ENCODE measurements at regions not wholly inside any gene's neighbourhood (a gene's known extent, or its start where the extent isn't known, plus 50 kb on each side); places are given as distances from the start of the nearest gene placed in this dataset.
"Not testable (repeated sequence)": the region's sequence is repeated elsewhere in the genome, so short reads cannot be mapped to it uniquely, and the experiment has no call there.

GRCh38 chr12:105481392-105482300 is 151.2 kb downstream of the C12orf75 start:
- peak; percentile 49 for DNase-seq (ENCODE audit: low read depth, low spot score)

- no peak for DNase-seq (ENCODE audit: low read depth, low spot score)
Observed at GRCh38 chr12:105482951-105483350, 152.5 kb downstream of the C12orf75 start.

DNA sequence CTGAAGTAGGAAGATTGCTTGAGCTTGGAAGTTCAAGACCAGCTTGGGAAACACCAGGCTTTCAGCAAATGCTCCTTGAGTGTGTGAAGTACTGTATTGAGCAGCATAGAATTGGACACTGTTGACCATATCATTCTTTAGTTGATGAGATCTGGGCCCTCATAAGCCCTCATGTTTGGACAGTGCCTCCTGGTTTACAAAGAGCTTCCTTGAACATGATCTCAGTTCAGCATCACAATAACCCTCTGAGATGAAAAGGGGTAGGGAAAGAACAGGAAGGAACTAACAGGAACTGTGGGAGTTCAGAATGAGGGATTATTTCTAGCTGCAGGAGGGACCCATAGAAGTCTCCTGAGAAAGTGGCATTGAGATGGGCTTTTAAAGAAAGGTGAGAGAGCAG is 153.2 kb downstream of the C12orf75 start:
- DNase-seq (ENCODE audit: low read depth, low spot score), result no peak

DNA sequence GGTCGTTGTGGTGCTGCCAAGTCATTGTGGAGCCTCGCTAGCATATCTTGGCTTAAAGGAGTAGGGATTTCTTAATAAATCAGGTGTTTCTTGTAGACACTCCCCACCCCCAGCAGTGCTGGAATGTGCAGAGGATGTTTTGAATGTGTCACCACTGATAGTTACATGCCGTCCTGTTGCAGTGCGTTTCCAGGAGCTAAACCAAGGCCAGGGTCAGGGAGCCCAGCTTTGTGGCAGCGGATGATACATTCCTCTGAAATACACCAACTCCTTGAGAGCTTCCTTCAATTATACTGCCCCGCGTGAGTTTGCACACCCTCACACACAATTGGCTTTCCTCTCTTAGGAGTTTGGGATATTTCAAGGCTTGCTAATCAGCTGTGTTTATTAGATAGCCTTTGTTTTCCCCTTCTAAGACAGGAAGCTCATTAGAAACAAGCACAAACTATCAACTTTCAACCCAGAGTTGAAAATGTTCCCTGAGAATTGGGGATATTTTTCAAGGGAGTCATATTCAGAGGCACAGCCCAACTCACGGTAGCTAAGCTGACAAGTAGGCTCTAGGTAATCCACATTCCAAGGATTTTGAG is 154.9 kb downstream of the C12orf75 start:
- DNase-seq (ENCODE audit: low read depth, low spot score), result peak; percentile 55

DNA sequence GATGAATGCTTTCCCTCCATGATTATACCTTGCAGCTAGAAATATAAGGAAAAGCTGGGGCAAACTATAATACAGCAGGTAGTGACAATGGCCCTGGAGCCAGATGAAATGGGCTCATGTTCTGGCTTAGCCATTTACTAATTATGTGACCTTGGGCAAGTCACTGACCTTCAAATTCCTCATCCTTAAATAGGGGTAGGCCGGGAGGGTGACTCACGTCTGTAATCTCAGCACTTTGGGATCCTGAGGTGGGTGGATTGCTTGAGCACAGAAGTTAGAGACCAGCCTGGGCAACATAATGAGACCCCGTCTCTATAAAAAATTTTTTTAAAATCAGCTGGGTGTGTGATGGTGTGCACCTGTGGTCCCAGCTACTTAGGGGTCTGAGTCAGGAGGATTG is 155.4 kb downstream of the C12orf75 start:
- no peak for DNase-seq (ENCODE audit: low read depth, low spot score)

DNA sequence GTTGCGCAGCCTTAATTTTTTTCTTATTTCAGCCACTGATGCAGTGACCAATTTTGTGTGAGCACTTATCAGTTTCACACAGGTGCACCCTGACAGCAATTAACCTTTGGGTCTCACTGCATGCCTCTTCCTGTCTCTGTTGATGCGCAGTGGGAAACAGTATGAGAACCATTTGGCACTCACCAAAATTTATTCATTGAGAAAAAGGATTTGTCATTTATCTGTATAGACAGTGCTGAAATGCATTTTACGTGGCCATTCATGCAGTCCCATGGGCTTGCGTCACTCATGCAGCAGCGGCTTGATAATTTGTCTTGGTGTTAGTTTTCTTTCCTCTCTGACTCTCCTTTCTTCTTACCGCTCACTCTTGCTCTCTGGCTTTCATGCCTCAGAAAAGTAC is 157.5 kb downstream of the C12orf75 start:
- DNase-seq (ENCODE audit: low read depth, low spot score), result peak; percentile 20

DNA sequence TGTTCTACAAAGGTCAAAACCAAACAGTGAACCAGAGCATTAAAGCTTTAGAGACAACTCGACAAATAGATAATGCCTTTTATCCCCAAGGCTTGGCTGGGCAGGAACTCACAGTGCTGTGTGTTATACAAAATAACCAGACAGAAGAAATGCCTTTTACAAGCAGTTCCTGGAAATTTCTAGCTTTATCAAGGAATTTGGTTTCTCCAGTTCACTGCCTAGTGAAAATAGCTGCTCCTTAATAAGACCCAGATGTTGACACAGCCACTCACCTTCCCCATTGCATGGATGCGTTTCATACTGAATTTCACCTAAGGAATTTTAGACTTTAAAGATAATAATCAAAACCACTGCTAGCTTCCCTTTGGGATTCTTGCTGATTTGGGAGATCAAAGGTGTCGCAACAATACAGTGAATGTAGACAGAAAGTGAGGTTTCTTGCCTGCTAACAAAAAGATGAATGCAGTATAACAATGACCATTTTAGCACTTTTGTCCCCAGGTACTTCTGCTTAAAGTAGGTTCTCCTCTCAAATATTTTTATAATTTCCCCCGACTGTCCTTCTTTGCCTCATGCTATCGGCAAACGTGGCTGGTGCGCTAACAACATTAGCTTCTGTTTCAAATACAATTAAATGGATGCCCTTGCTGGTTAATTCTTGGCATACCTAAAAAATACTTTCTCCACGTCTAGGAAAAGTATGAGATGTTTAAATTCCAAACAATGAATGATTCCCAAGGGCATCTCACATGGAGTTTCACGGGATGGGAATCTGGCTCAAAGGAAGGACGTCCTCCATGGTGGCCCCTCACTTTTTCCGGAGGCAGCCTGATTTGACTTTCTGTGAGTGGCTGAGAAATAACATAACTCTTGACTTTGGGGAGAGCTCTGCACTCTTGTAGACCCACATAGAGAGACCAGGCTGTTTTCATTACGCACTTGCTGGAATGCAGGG is 162.4 kb downstream of the C12orf75 start:
- DNase-seq (ENCODE audit: low read depth, low spot score), result peak; percentile 73

DNA sequence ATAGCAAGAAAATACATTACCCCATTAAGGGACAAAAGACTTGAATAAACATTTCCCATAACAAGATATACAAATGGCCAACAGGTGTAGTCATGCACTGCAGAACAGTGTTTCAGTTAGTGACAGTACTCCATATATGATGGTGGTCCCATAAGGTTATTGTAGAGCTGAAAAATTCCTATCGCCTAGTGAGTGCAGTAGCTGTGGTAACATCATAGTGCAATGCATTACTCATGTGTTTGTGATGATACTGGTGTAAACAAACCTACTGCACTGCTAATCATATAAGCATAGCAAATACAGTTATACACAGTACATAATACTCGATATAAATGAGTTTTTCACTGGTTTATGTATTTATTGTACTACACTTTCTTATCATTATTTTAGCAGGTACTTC is 168.7 kb downstream of the C12orf75 start:
- DNase-seq (ENCODE audit: low read depth, low spot score), result no peak

GRCh38 chr12:105500676-105501075 is 170.2 kb downstream of the C12orf75 start:
- not testable (repeated sequence) for DNase-seq (ENCODE audit: low read depth, low spot score)

DNA sequence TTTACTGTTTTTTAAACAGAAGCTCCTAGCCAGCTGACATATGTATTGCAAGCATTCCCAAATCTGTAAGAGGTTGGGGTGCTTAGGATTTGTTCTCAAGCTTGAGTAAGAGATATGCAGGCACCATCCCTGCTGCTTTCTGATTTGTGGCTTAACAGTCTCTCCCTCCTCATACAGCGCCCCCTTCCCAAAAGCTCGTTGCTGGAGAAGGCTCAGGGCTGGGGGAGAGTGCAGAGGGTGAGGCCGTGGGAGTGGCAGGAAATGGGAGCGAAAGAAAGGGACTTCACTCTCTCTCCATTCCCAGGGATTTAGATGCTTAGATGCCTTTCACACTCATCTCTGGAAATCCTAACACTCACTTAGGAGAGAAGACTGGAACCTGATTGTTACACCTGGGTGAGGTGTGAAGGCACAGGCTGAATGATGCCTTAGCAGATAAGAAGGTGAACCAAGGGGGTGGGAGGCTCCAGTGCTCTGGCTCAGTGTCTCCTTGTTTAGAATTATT is 172.0 kb downstream of the C12orf75 start:
- no peak for DNase-seq (ENCODE audit: low read depth, low spot score)

- DNase-seq (ENCODE audit: low read depth, low spot score), result no peak
Observed at GRCh38 chr12:105503619-105504018, 173.1 kb downstream of the C12orf75 start.

- no peak for DNase-seq (ENCODE audit: low read depth, low spot score)
Observed at GRCh38 chr12:105504286-105504685, 173.8 kb downstream of the C12orf75 start.

DNA sequence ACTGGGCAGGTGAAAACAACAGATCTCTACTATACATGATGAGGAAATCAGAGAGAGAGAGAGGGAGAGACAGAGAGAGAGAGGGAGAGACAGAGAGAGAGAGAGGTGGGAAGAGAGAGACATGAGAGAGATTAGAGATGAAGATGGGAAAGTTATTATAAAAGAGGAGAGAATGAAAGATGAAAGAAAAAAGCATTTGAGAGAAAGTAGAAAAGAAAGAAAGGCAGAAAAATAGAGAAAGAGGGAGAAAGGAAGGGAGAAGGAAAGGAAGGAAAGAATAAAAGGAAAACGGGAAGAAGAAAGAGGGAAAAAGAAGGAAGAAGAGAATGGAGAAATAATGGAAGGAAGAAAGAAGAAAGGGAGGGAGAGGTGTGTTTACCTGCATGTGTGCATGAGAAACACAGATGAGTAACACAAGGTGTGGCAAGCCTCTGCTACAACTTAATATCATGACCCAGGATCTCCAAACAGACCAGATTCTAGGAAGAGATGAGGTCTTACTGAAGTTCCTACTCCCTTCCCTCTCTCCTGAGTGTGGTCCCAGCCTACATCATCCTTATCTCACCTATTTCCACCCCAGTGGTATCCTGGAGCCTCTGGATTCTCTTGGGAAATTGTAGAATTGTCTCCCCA is 176.3 kb downstream of the C12orf75 start:
- no peak for DNase-seq (ENCODE audit: low read depth, low spot score)

DNA sequence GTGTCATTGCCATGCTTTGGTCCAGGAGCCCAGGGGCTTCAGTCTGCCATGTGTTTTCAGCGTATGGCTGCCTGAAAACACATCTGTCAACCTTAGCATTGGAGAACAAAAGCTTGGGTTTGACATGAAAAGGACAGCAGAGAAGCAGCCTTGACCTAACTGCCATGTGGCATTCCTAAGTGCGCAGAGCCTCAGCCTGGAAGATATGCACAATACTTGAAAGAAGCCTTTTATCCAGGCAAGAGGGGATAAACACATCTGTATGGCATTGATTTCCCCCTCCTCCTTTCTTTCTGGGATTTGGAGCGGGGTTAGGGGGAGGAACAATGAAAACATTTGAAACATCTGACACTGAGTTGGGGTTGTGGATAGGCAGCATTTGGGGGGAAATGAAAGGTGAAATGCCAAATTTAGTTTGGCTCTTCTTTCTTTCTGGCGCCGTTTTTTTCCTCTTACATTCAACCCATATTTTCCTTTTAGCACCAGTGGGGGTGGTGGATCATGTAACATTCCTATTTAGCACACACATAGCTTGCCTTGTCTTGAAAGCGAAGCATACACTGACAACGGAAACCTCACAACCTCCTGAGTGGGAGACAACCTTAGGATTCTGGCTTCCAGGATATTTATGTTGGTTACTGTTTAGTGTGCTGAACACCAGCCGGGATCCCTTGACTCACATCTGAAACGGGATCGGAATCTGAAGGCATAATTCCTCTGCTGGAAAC is 177.0 kb downstream of the C12orf75 start:
- DNase-seq (ENCODE audit: low read depth, low spot score), result peak; percentile 30

- DNase-seq (ENCODE audit: low read depth, low spot score), result no peak
Observed at GRCh38 chr12:105508096-105508495, 177.6 kb downstream of the C12orf75 start.

DNA sequence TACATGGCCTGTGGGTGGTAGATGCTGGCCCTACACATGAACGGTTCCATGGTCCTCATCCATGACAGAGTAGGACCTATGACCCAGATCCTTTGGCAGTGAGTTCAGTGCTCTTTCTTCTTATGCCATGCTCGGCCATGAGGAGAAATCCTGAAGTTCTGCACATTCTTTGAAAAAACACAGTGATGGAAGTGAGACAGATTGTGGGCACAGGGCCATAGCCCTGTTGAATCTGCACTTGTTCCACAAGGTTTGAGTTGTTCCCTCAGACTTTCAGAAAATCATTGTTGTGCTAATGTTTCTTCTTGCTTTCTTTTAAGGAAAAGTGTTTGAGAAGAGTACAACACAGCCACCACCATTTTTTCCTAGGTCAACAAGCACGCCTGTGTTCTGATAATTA is 180.0 kb downstream of the C12orf75 start:
- peak; percentile 42 for DNase-seq (ENCODE audit: low read depth, low spot score)

DNA sequence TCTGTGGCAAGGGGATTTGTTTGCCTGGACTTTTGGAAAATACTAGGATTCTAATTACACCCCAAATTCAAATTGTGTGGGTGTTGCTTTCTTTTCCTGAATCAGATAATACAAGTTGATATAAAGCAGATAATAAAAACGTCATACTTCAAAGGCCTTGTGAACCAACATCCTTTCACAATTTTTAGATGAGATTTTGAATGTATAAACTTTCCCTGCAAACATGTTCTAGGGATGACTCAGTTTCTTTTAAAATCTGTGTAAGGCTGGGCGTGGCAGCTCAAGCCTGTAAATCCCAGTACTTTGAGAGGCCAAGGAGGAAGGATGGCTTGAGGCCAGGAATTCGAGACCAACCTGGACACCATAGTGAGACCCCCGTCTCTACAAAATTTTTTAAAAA is 182.4 kb downstream of the C12orf75 start:
- not testable (repeated sequence) for DNase-seq (ENCODE audit: low read depth, low spot score)

- peak; percentile 26 for DNase-seq (ENCODE audit: low read depth, low spot score)
Observed at GRCh38 chr12:105522166-105522825, 191.8 kb downstream of the C12orf75 start.

DNA sequence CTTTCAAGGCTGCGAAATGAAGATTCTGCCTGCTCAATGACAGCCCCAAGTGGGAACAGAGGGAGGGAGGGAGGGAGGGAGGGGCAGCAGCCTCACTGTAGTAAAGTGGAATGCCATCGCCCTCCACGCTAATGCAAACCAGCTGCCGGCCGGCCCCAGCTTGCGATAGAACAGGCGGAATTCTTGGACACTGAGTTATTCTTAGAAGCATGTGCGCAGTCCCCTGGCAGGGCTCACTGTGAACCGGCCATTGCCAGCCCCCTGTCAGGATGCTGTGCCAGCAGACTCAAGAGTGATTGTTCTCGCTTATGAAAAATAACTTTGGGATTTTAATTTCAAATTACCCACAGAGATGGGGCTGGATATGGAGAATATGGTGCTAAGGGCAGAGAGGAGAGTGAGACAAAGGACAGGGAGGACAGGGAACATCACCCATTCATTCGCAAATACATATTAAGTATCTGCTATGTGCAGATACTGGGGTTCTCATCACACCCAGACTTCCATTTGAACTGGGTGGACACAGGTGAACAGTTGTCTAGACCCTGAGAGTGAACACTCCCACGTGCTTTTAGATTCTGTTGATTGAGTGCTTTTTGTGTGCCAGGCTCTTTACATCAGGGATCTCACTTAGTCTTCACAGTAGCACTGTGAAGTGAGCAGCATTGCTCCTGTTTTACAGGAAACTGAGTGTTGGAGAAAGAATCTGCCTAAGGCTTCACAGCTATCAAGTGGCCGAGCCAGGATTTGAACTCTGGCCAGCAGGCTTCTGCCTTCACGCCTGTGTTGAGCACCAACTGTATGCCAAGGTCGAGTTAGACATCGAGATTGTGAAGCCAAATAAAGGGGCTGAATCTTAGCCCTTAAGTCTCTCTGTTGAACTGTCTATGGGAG is 192.9 kb downstream of the C12orf75 start:
- DNase-seq (ENCODE audit: low read depth, low spot score), result peak; percentile 94

Data from astrocyte of the hippocampus (primary cell).